Fibroblast of lung (primary cell): ENCODE measurements at regions not wholly inside any gene's neighbourhood (a gene's known extent, or its start where the extent isn't known, plus 50 kb on each side); places are given as distances from the start of the nearest gene placed in this dataset.

Experiments
- DNase-seq, 2 donors: peaks; one replicate each; pipeline versions ENCODE4 v3.0.0 to v3.0.0-alpha.2; 2010; ENCODE audit warnings: low read depth in 2 of 2
- H2AFZ ChIP-seq: 2 replicates; pipeline ENCODE4 v1.5.1; 2012; ENCODE audit warnings: low read length, control low read depth, inconsistent platforms
- H3K27ac ChIP-seq: 2 replicates; pipeline ENCODE4 v1.5.1; 2011; ENCODE audit warnings: low read length, control low read depth; ENCODE audit not compliant: insufficient read depth
- H3K27me3 ChIP-seq: 2 replicates; pipeline ENCODE4 v1.5.1; 2011; ENCODE audit warnings: mild to moderate bottlenecking, low read length; ENCODE audit not compliant: control insufficient read depth, insufficient read depth
- H3K36me3 ChIP-seq: 2 replicates; pipeline ENCODE4 v1.5.1; 2011; ENCODE audit warnings: low read length; ENCODE audit not compliant: control insufficient read depth, insufficient read depth
- H3K4me1 ChIP-seq: 2 replicates; pipeline ENCODE4 v1.5.1; 2011; ENCODE audit warnings: low read length; ENCODE audit not compliant: control insufficient read depth, insufficient read depth; ENCODE audit errors: extremely low read depth
- H3K4me2 ChIP-seq: 2 replicates; pipeline ENCODE4 v1.5.1; 2011; ENCODE audit warnings: low read length, control low read depth; ENCODE audit not compliant: insufficient read depth; ENCODE audit errors: extremely low read depth
- H3K4me3 ChIP-seq, 4 experiments: fragments of 200-600 bp in 1 of 4; sonication (generic) in 1 of 4; replicated peaks in 1 of 4; 2 replicates each; pipeline ENCODE4 v1.5.1; 2011 to 2016; ENCODE audit warnings: low read length in 4 of 4, low read depth in 3 of 4, mild to moderate bottlenecking in 3 of 4, control low read depth in 2 of 4, inconsistent platforms in 1 of 4, mixed read lengths in 1 of 4; ENCODE audit not compliant: insufficient read depth in 1 of 4; ENCODE audit errors: control extremely low read depth in 1 of 4
- H3K79me2 ChIP-seq: 2 replicates; pipeline ENCODE4 v1.5.1; 2012; ENCODE audit warnings: mild to moderate bottlenecking, low read length, inconsistent platforms; ENCODE audit not compliant: control insufficient read depth, insufficient read depth
- H3K9ac ChIP-seq: 2 replicates; pipeline ENCODE4 v1.5.1; 2011; ENCODE audit warnings: mild to moderate bottlenecking, low read length, control low read depth; ENCODE audit not compliant: insufficient read depth
- H3K9me3 ChIP-seq: 2 replicates; pipeline ENCODE4 v1.5.1; 2012; ENCODE audit warnings: low read depth, low read length; ENCODE audit not compliant: control insufficient read depth, insufficient read depth
- H4K20me1 ChIP-seq: 2 replicates; pipeline ENCODE4 v1.5.1; 2011; ENCODE audit warnings: low read length; ENCODE audit not compliant: control insufficient read depth, insufficient read depth; ENCODE audit errors: extremely low read depth
- CTCF ChIP-seq, 2 donors: IDR thresholded peaks in 1 of 2; conservative IDR thresholded peaks in 1 of 2; 1 replicate in 1 of 2; 2 replicates in 1 of 2; pipeline ENCODE4 v1.5.1; 2011 to 2012; ENCODE audit warnings: low read length in 2 of 2, control low read depth in 1 of 2, inconsistent platforms in 1 of 2, low read depth in 1 of 2, mild to moderate bottlenecking in 1 of 2
- EZH2 ChIP-seq: IDR thresholded peaks from 2 replicates; pipeline ENCODE4 v1.5.1; 2012; ENCODE audit warnings: low read length, control low read depth, mild to moderate bottlenecking; ENCODE audit errors: missing control alignments

DNA sequence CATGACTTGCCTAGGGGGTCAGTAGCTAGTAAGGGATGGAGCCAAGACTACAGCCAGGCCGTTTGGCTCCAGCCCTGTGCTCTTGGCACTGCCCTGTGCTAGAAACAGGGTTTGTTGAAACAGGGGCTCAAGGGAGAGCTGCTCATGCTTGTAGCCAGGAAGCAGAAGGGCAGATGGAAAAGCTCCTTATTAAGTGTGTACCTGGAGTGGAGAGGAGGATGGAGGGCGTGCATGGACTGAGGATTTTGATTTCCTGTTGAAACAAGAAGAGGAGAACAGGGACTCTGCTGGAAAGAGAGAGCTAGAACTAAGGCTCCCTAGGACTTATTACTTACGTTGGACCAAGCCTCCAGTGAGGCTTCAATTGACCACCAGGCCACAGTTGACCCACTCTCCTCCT lies 363.0 kb downstream of the MID1IP1 start:
- Histone ChIP-seq H2AFZ (no peak overlapping the region), H3K9me3 (no peaks in the 10 kb centered on the region), H3K4me2 (no peak overlapping the region), H3K79me2 (no peaks in the 10 kb centered on the region), H3K9ac (no peak overlapping the region), H3K27ac (no peak overlapping the region), H3K36me3 (no peaks in the 10 kb centered on the region), H3K4me1 (no peaks in the 10 kb centered on the region), H3K27me3 (no peaks in the 10 kb centered on the region), H4K20me1 (no peaks in the 10 kb centered on the region), H3K4me3 (no peak overlapping the region)
- no peak for DNase-seq
- TF ChIP-seq CTCF (conservative IDR thresholded peaks at IDR 0.05 in 1 of 2, IDR thresholded peaks at IDR 0.05 in 1 of 2; ENCODE audit: low read depth in 1 of 2, low read length in 2 of 2), result no peak
- TF ChIP-seq EZH2, result no peak

GRCh38 chrX:39165185-39165584 lies 363.9 kb downstream of the MID1IP1 start:
- Histone ChIP-seq H3K9me3 (no peaks in the 10 kb centered on the region), H4K20me1 (no peaks in the 10 kb centered on the region), H2AFZ (no peak overlapping the region), H3K4me3 (no peak overlapping the region), H3K4me1 (no peaks in the 10 kb centered on the region), H3K36me3 (no peaks in the 10 kb centered on the region), H3K4me2 (no peak overlapping the region), H3K27ac (no peak overlapping the region), H3K79me2 (no peaks in the 10 kb centered on the region), H3K27me3 (no peaks in the 10 kb centered on the region), H3K9ac (no peak overlapping the region)
- TF ChIP-seq EZH2 (no peak), CTCF (conservative IDR thresholded peaks at IDR 0.05 in 1 of 2, IDR thresholded peaks at IDR 0.05 in 1 of 2; ENCODE audit: low read depth in 1 of 2, low read length in 2 of 2) (no peak)
- no peak for DNase-seq

DNA sequence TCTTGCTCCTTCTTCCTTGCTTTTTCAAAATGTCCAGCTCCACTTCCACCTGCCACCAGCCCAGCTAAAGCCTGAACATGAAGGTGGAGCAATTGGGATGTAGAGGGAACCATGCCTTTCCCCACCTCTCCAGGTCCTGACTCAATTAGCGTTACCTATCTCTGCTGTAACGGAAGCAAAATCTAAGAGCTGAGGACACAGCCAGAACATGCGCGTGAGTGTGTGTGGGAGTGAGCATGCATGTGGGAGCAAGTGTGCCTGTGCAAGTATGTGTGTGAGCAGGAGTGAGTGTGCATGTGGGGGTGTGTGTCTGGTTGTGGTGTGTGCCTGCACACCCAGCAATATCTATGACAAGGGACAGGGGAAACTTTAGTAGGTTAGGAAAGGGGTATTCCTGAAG lies 364.5 kb downstream of the MID1IP1 start:
- DNase-seq, result no peak
- Histone ChIP-seq H2AFZ (no peak overlapping the region), H3K4me2 (no peak overlapping the region), H3K27ac (no peak overlapping the region), H3K4me1 (no peaks in the 10 kb centered on the region), H3K9me3 (no peaks in the 10 kb centered on the region), H4K20me1 (no peaks in the 10 kb centered on the region), H3K27me3 (no peaks in the 10 kb centered on the region), H3K4me3 (no peak overlapping the region), H3K79me2 (no peaks in the 10 kb centered on the region), H3K36me3 (no peaks in the 10 kb centered on the region), H3K9ac (no peak overlapping the region)
- no peak for TF ChIP-seq CTCF (conservative IDR thresholded peaks at IDR 0.05 in 1 of 2, IDR thresholded peaks at IDR 0.05 in 1 of 2; ENCODE audit: low read depth in 1 of 2, low read length in 2 of 2)
- no peak for TF ChIP-seq EZH2
